ENCODE measurements at regions not wholly inside any gene's neighbourhood (a gene's known extent, or its start where the extent isn't known, plus 50 kb on each side); places are given as distances from the start of the nearest gene placed in this dataset.
"Not testable (repeated sequence)": the region's sequence is repeated elsewhere in the genome, so short reads cannot be mapped to it uniquely, and the experiment has no call there.

DNA sequence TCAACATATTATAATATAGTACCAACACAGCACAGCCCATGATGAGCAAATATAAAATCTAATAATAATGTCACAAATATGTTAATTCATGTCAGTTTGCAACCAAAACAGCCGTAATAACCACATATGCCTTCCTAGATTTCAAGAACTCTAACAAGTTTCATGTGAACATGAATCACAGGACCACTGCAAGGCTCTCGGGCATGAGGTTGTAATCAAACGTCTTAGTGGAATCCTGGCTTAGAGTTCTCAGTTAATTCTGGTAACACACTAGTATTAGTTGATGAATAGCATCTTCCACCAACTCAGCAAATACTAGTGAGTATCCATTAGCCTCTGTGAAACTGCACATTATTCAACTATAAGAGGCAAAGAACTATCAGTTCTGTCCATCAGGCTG lies 379.3 kb upstream of the TENM3 start:
- DNase-seq: peak; percentile 30

GRCh38 chr4:181870326-181870725 lies 372.9 kb upstream of the TENM3 start:
- peak; percentile 71 for DNase-seq

GRCh38 chr4:181874602-181875001 lies 368.6 kb upstream of the TENM3 start:
- DNase-seq: peak; percentile 36

GRCh38 chr4:181877329-181877848 lies 365.8 kb upstream of the TENM3 start:
- peak; percentile 50 for DNase-seq

DNA sequence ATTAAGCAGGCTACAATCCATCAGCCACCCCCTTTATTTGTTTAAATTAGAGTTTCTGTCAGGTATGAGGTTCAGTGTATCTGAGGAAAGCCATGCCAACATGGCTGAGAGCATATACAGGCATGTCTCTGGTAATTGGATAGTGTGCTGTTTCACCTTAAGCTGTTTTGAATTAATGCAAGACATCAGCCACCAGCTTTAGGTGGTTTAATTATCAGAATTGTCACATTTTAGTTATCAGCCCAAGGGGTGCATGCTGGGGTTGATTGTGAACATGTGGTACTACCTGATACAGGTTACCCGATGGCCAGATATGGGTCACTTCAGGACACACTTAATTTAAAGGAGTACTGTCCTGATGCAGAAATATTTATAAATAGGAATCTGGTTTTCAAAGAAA lies 353.2 kb upstream of the TENM3 start:
- DNase-seq: no peak

DNA sequence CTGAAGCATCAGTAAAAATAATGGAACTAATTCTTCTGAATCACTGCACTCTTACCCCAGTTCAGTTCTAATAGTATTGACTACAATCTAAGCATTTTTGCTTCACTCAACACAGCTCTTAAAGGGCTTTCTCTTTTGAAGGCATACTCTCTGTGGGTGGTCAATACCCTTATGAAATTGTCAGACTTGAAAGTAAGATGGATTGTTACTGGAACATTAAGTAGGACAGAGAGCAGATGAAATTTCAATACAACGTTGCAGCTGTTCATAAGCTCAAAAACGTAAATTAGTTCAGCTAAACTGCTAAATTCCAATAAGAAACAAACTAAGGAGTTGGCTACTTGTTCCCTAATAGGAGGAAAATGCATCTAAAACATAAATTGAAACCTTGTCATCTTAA lies 352.3 kb upstream of the TENM3 start:
- no peak for DNase-seq

DNA sequence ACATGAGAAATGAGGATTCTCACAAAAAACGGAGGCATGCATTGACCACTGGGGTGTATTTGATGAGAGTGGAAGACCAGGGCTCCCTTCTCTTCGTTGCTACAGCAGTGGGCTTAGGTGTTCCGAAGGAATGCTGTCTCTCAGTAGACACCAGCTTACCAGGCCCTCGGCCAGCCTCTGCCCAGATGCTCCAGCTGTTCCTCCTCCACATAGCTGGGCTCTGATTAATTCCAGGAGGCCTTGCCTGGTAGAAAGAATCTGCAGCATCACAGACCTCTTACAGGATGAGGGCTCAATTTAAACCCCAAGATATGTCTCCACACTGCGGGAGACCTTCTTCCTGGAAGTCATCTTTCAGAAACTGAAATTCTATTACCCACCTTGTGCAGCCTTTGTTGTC lies 346.6 kb upstream of the TENM3 start:
- peak; percentile 53 for DNase-seq

DNA sequence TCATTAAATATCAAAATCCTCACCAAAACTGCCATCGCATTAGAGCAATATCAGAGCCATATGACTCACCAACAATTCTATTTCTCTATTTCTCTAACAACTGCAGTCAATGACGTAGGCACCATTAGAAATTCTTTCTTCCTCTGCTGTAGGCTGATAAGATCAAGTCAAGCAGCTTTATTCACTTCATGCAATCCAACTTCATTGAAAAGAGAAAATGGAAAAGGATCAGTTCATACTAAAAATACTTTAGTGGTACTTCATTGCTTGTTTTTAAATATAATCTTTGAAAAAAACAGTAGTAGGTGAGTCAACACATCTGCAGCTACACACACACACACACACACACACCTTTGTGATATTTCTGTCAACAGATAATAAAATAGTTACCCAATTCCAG lies 345.3 kb upstream of the TENM3 start:
- DNase-seq: peak; percentile 39

DNA sequence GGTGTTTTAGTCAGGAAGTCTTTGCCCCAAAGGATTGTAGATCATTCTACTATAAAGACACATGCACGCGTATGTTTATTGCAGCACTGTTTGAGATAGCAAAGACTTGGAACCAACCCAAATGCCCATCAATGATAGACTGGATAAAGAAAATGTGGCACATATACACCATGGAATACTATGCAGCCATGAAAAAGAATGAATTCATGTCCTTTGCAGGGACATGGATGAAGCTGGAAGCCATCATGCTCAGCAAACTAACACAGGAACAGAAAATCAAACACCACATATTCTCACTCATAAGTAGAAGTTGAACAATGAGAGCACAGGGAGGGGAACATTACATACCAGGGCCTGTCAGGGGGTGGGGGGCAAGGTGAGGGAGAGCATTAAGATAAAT lies 340.8 kb upstream of the TENM3 start:
- DNase-seq: not testable (repeated sequence)

- no peak for DNase-seq
Observed at GRCh38 chr4:181905708-181906107, 337.5 kb upstream of the TENM3 start.

DNA sequence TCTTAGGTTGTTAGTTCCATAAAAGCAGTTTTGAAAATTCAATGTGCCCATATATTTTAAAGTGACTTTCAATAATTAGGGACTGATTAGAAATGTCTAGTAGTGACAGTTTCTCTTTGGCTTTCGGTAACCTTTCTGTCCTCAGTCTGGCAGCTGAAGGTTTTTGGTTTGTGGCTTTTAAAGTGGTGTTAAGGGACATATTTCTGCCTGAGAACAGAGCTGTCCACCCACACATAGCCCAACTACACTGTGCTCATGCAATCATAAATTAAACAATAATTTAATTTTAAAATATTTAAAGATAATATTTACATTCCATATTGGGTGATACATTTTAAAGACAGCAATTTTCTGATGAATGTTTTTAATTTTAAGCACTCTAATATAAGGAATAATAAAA lies 335.0 kb upstream of the TENM3 start:
- DNase-seq: peak; percentile 16

DNA sequence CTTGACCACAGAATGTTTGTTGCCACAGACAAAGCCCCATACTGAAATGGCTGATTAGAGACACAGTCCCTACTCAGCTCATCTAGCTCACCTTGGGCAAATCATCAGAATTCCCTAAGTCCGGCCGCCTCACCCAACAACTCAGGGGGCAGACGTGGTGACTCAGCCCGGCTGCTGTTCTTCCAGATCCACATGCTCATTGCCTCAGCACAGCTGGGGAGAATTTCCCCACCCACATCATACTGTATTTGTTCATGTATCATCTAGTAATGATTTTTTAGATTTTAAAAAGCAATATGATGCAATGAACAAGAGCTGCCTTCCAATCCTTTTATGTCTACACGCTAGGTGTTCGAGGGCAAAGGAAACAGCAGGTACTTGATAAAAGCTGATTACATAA lies 333.8 kb upstream of the TENM3 start:
- DNase-seq: peak; percentile 76

DNA sequence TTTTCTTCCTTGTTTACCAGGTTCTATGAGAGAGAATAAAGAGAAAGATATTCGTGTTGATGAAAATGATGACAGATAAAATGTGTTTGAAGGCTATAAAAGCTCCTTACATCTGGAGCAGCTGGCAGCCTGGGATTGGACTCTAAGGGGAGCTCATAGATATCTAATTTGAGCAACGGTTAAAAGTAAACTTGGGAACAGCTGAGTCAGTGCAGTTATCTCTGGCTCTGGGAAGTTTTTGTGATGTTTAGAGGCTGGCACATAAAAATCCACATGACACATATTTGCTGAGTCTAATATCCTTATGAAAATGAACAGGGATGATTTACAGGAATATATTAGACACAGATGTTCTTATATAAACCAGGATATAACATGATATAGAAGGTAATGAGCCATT lies 331.8 kb upstream of the TENM3 start:
- peak; percentile 64 for DNase-seq

GRCh38 chr4:181933471-181933870 lies 309.7 kb upstream of the TENM3 start:
- no peak for DNase-seq

DNA sequence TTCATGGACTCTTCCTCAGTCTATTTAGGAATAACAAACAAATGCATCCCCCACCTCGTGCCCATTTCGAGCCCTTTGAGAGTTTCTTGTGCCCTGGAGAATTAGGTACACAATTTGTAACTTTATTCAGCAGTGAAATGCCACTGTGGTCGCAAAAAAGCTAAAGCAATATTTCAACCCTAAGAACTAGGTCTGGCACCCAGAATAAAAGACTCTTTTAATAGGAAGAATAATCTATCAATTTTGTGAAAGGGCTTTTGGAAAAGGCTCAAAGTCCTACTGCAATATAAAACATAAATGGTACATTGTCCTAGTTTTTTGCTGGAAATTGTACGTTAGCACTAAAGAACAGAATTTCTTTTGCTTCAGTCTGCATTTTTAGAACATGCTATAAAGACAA lies 304.6 kb upstream of the TENM3 start:
- DNase-seq: no peak

DNA sequence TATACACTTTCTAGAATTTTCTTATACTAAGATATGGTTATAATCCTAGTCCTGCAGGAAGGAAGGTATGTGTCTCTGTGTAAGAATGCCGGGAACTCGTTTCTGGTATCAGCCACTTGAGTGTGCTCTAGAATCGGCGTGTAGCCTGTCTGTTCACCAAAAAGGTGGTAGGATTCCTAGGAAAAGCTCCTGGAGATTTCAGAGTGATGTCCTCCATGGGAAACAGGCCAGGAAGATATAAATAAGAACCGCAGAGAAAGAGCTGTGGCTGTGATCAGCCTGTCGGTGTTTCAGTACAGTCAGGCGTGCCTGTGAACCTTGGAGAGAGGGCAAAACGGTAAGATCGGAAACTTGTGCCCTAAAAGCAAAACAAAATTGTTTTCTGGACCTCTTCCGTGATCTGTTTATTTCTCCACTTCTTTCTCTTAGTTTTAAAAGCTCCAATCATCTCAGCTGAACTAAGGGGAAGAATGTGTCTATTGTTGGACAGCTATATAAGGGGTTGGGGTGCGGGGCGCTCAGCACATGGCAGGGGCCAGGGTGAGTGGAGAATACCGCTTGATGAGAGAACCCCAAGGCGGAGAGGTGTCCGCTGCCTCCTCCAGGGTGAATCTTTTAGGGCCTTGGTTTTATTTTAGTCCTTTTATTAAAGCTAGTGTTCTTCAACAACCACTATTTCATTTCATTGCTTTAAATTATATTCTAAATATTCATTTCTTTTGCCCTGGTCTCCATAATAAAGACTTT lies 303.8 kb upstream of the TENM3 start:
- DNase-seq: peak; percentile 40

- DNase-seq: no peak
Observed at GRCh38 chr4:181944527-181944926, 298.7 kb upstream of the TENM3 start.

DNA sequence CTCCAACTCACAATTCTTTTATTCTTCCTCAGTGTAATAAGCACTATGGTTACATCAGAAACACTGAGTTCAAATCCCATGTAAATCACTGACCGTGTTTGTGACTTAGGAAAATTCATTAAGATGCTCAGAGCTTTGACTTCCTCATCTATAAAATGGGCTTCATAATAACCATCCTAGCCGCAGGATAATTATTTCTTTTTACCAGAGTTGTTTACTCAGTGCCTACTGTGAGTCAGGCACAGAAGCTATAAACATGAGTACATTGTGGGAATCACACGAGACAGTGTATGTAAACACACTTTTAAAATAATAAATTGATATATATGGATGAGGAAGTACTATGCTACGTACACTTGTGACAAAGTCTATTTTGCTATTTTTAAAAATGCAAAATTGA lies 296.3 kb upstream of the TENM3 start:
- no peak for DNase-seq

GRCh38 chr4:181948839-181949382 lies 294.3 kb upstream of the TENM3 start:
- DNase-seq: no peak

DNA sequence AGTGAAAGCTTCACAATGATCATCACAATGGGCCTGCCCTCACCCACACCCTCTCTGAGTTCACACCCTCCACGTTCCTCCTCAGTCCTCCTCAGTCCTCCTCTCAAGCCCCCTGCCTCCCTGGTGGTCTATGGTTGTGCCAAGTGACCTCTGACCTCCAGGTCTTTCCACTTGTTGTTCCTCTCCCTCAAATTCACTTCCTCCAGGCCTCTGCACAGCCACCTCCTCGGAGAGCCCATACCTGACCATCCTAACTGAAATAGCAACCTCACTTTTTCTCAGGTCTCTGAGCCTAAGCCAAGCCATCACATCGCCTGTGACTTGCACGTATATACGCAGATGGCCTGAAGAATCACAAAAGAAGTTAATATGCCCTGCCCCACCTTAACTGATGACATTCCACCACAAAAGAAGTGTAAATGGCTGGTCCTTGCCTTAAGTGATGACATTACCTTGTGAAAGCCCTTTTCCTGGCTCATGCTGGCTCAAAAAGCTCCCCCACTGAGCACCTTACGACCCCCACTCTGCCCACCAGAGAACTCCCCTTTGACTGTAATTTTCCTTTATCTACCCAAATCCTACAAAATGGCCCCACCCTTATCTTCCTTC lies 293.4 kb upstream of the TENM3 start:
- no peak for DNase-seq

DNA sequence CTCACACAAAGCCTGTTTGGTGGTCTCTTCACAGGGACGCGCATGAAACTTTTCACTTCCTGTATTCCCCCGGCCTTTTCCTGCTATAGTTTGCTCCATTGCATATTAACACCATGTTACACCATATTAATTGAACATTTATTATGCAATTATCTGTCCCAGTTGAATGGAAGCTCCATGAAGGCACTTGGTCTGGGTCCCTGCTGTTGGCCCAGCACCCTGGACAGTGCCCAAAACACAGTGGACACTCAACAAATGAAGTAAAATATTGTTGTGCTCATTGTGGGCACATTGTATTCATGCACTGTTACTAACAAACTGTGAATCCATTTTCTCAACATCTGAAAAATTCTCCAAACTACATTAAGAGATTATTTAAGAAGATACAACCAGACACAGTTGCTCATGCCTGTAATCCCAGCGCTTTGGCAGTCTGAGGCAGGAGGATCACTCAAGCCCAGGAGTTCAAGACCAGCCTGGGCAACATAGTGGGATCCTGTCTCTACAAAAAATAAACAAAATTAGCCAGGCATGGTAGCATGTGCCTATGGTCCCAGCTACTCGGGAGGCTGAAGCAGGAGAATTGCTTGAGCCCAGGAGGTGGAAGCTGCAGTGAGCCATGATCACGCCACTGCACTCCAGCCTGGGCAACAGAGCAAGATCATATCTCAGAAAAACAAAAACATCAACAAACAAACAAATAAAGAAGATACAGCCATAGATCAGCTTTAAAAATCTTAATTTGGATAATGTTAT lies 292.7 kb upstream of the TENM3 start:
- DNase-seq: peak; percentile 18

DNA sequence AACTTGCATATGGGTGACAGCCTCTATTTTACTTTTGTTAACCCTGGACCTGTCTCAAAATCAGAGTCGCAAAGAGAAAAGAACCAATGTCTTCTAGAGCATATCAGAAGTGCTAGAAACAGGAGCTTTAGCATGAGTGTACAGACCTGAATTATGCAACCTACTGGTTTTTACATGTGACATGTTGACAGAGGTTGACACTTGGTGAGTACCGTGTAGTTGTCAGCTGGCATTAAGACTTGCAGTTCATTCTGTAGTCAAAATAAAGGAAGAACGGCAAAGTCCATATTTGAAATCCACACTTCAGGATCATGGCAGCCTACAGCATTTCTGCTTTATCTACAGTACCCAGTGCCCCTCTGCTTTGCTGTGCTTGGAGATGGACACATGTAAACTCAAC lies 291.9 kb upstream of the TENM3 start:
- no peak for DNase-seq

GRCh38 chr4:181952478-181952877 lies 290.7 kb upstream of the TENM3 start:
- peak; percentile 96 for DNase-seq
